Upper lobe of right lung (tissue), 1 donor: ENCODE measurements at regions not wholly inside any gene's neighbourhood (a gene's known extent, or its start where the extent isn't known, plus 50 kb on each side); places are given as distances from the start of the nearest gene placed in this dataset.

Experiments used
- ATAC-seq: fragments of 200-7000 bp; cut with Tn5 transposase; one replicate; pipeline ENCODE4 v1.9.1; 2020; ENCODE audit warnings: mild to moderate bottlenecking, moderate library complexity
- DNase-seq: peaks from one replicate; pipeline ENCODE4 v3.0.0-alpha.2; 2020
- H3K27ac ChIP-seq: fragments of 200-600 bp; one replicate; pipeline ENCODE4 v1.8.0; 2022
- H3K27me3 ChIP-seq: fragments of 200-600 bp; one replicate; pipeline ENCODE4 v1.8.0; 2022; ENCODE audit warnings: mild to moderate bottlenecking
- H3K36me3 ChIP-seq: fragments of 200-600 bp; one replicate; pipeline ENCODE4 v1.8.0; 2022
- H3K4me1 ChIP-seq: fragments of 200-600 bp; one replicate; pipeline ENCODE4 v1.8.0; 2022
- H3K4me3 ChIP-seq: fragments of 200-600 bp; one replicate; pipeline ENCODE4 v1.8.0; 2022; ENCODE audit warnings: mild to moderate bottlenecking
- H3K9me3 ChIP-seq: fragments of 200-600 bp; one replicate; pipeline ENCODE4 v1.8.0; 2022
- CTCF ChIP-seq: fragments of 200-600 bp; IDR thresholded peaks from one replicate; pipeline ENCODE4 v1.8.0; 2022; ENCODE audit warnings: antibody characterized with exemption
- intact Hi-C: fragments of 100-400 bp; cut with DNase I; formaldehyde crosslinking; loops from one replicate; pipeline ENCODE4 v1.11.0; 2022
- donor health status: DM: no; HTN: yes; CAD: no; lungs with severe emphysema.

DNA sequence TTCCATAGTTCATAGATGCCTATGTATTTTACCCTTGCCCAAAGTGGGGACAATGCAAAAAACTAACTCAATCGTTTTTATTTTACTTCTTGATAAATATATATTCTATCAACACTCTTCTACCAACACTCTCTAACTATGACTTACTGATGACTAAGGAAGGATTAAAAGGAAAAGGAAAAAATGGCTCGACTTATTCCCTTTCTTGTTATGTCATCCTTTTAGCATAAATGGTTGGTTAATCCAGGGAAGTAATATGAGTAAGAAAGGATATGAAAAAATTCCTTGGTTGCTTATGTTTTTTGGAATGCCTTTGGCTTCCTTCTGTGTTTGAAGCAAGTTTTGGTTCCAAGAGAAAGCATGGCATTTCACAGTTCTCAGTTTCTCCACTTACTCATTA is 1087.1 kb downstream of the C4orf33 start:
- Histone ChIP-seq H3K27me3 (no peaks in the 10 kb centered on the region), H3K4me3 (no peak overlapping the region), H3K9me3 (no peaks in the 10 kb centered on the region), H3K27ac (no peak overlapping the region), H3K4me1 (no peaks in the 10 kb centered on the region), H3K36me3 (no peaks in the 10 kb centered on the region)
- no peak for DNase-seq
- ATAC-seq, result no peak
- intact Hi-C loops, result no loop called here
- TF ChIP-seq CTCF, result no peak

- TF ChIP-seq CTCF, result no peak
- ATAC-seq (no peak), DNase-seq (no peak)
- H3K36me3 ChIP-seq, result no peaks in the 10 kb centered on the region
- H3K4me3 ChIP-seq, result no peak overlapping the region
- H3K9me3 ChIP-seq, result no peaks in the 10 kb centered on the region
- no peak overlapping the region for H3K27ac ChIP-seq
- intact Hi-C loops, result no loop called here
- no peaks in the 10 kb centered on the region for H3K27me3 ChIP-seq
- no peaks in the 10 kb centered on the region for H3K4me1 ChIP-seq
Observed at GRCh38 chr4:130183766-130184165, 1087.8 kb downstream of the C4orf33 start.

GRCh38 chr4:130185123-130185522 is 1089.2 kb downstream of the C4orf33 start:
- ATAC-seq (no peak), DNase-seq (no peak)
- Histone ChIP-seq H3K4me3 (no peak overlapping the region), H3K27me3 (no peaks in the 10 kb centered on the region), H3K27ac (no peak overlapping the region), H3K9me3 (no peaks in the 10 kb centered on the region), H3K4me1 (no peaks in the 10 kb centered on the region), H3K36me3 (no peaks in the 10 kb centered on the region)
- no peak for TF ChIP-seq CTCF
- intact Hi-C loops, result no loop called here

- Histone ChIP-seq H3K36me3 (no peaks in the 10 kb centered on the region), H3K9me3 (no peaks in the 10 kb centered on the region), H3K4me1 (no peaks in the 10 kb centered on the region), H3K4me3 (no peak overlapping the region), H3K27ac (no peak overlapping the region), H3K27me3 (no peaks in the 10 kb centered on the region)
- intact Hi-C loops, result no loop called here
- DNase-seq, result no peak
- no peak for ATAC-seq
- TF ChIP-seq CTCF, result no peak
Observed at GRCh38 chr4:130186931-130187330, 1091.0 kb downstream of the C4orf33 start.

GRCh38 chr4:130187587-130187986 is 1091.6 kb downstream of the C4orf33 start:
- Histone ChIP-seq H3K4me3 (no peak overlapping the region), H3K27ac (no peak overlapping the region), H3K36me3 (no peaks in the 10 kb centered on the region), H3K9me3 (no peaks in the 10 kb centered on the region), H3K27me3 (no peaks in the 10 kb centered on the region), H3K4me1 (no peaks in the 10 kb centered on the region)
- TF ChIP-seq CTCF, result no peak
- ATAC-seq (no peak), DNase-seq (no peak)
- intact Hi-C loops, result no loop called here

- H3K4me1 ChIP-seq, result no peaks in the 10 kb centered on the region
Observed at GRCh38 chr4:130192787-130193186, 1096.8 kb downstream of the C4orf33 start.

More at GRCh38 chr4:130192787-130193186, 1096.8 kb downstream of the C4orf33 start:
- Histone ChIP-seq H3K4me3 (no peak overlapping the region), H3K27ac (no peak overlapping the region), H3K9me3 (no peaks in the 10 kb centered on the region), H3K36me3 (no peaks in the 10 kb centered on the region), H3K27me3 (no peaks in the 10 kb centered on the region)
- DNase-seq (no peak), ATAC-seq (no peak)
- no peak for TF ChIP-seq CTCF
- intact Hi-C loops, result no loop called here
